ENCODE measurements at regions not wholly inside any gene's neighbourhood (a gene's known extent, or its start where the extent isn't known, plus 50 kb on each side); places are given as distances from the start of the nearest gene placed in this dataset.

DNA sequence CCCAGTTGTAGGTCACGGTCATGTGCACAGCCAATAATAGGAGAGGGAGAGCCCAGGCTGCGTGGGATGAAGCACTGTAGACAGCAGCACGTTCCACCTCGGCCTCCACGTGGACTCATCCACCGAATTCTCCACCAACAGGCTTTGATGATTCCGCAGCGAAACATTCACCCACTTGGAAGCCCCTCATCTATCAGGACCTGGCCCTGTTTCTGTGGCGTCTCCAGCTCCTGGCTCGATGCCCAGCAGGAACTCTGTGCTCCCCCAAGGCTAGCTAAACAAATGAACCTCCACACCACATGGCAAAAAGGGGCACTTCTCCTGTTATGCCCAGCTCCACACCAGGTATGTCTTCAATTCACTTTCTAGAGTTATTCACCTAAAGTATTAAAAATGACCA is 237.9 kb upstream of the PDE10A start:
- TF ChIP-seq CTCF (IDR thresholded peaks at IDR 0.05): no peak
- TF ChIP-seq EP300 (IDR thresholded peaks at IDR 0.05): no peak
- no peak for TF ChIP-seq POLR2AphosphoS5 (IDR thresholded peaks at IDR 0.05)

Measured in esophagus muscularis mucosa (tissue), 4 donors.